ENCODE measurements at regions not wholly inside any gene's neighbourhood (a gene's known extent, or its start where the extent isn't known, plus 50 kb on each side); places are given as distances from the start of the nearest gene placed in this dataset.
"Not testable (repeated sequence)": the region's sequence is repeated elsewhere in the genome, so short reads cannot be mapped to it uniquely, and the experiment has no call there.

- DNase-seq (ENCODE audit: extremely low read depth, low read depth, low spot score) = no peak
Measured at GRCh38 chr20:23142162-23143050, 56.3 kb upstream of the CD93 start.

- DNase-seq (ENCODE audit: extremely low read depth, low read depth, low spot score) = no peak
Measured at GRCh38 chr20:23141450-23142161, 55.5 kb upstream of the CD93 start.

GRCh38 chr20:23140991-23141390 is 54.9 kb upstream of the CD93 start:
- no peak for DNase-seq (ENCODE audit: extremely low read depth, low read depth, low spot score)

- not testable (repeated sequence) for DNase-seq (ENCODE audit: extremely low read depth, low read depth, low spot score)
Measured at GRCh38 chr20:23139984-23140383, 53.9 kb upstream of the CD93 start.

GRCh38 chr20:23139524-23139923 is 53.4 kb upstream of the CD93 start:
- DNase-seq (ENCODE audit: extremely low read depth, low read depth, low spot score) = no peak

GRCh38 chr20:23138682-23139081 is 52.6 kb upstream of the CD93 start:
- no peak for DNase-seq (ENCODE audit: extremely low read depth, low read depth, low spot score)

GRCh38 chr20:23138226-23138625 is 52.1 kb upstream of the CD93 start:
- DNase-seq (ENCODE audit: extremely low read depth, low read depth, low spot score) = no peak

GRCh38 chr20:23136893-23137745 is 51.0 kb upstream of the CD93 start:
- no peak for DNase-seq (ENCODE audit: extremely low read depth, low read depth, low spot score)

GRCh38 chr20:23135449-23136420 is 49.6 kb upstream of the CD93 start:
- DNase-seq (ENCODE audit: extremely low read depth, low read depth, low spot score) = no peak
